Adrenal gland (tissue), 5 donors: ENCODE measurements at regions not wholly inside any gene's neighbourhood (a gene's known extent, or its start where the extent isn't known, plus 50 kb on each side); places are given as distances from the start of the nearest gene placed in this dataset.

Experiments used
- CTCF ChIP-seq, 6 experiments: fragments of 450-650 bp in 4 of 6; fragments of 200-600 bp in 2 of 6; sonication (generic) in 1 of 6; IDR thresholded peaks; 1 replicate in 5 of 6; 2 replicates in 1 of 6; pipeline versions ENCODE4 v1.5.1 to v1.8.0; 2016 to 2021; ENCODE audit warnings: antibody characterized with exemption in 6 of 6, mild to moderate bottlenecking in 2 of 6, moderate library complexity in 1 of 6
- POLR2A ChIP-seq, 2 donors: fragments of 450-650 bp; IDR thresholded peaks; one replicate each; pipeline ENCODE4 v1.6.1; 2017; ENCODE audit warnings: antibody characterized with exemption in 2 of 2, mild to moderate bottlenecking in 2 of 2, moderate library complexity in 1 of 2
- donor health status: DM: no; HTN: no; CAD: no.

- TF ChIP-seq CTCF (IDR thresholded peaks at IDR 0.05), result no peak
- TF ChIP-seq POLR2A (IDR thresholded peaks at IDR 0.05), result no peak
Observed at GRCh38 chr21:20045197-20045596, 953.0 kb upstream of the NCAM2 start.
